Calu3 (cell line): ENCODE measurements at regions not wholly inside any gene's neighbourhood (a gene's known extent, or its start where the extent isn't known, plus 50 kb on each side); places are given as distances from the start of the nearest gene placed in this dataset.

ENCODE experiments used
- BruUV-seq: library from RNA; stranded (reverse); fragments of 400-500 nt; replicated peaks from 2 replicates; lab custom pipeline; 2021; lab: Mats Ljungman, UMichigan
- CTCF ChIA-PET: fragments of 300-600 bp; sonication (Branson Sonifier 250); formaldehyde crosslinking; loops from one replicate; lab custom pipeline; 2022; ENCODE audit warnings: antibody characterized with exemption; lab: Charles Lee
- DNase-seq: peaks from one replicate; pipeline ENCODE4 v3.0.0; 2022
- H3K27ac Mint-ChIP-seq: one replicate; pipeline ENCODE4 v1.8.0; 2022; ENCODE audit warnings: mixed read lengths; ENCODE audit not compliant: unreplicated experiment
- H3K27me3 Mint-ChIP-seq: one replicate; pipeline ENCODE4 v1.8.0; 2022; ENCODE audit warnings: mixed read lengths; ENCODE audit not compliant: unreplicated experiment
- H3K36me3 Mint-ChIP-seq: one replicate; pipeline ENCODE4 v1.8.0; 2022; ENCODE audit warnings: mild to moderate bottlenecking, moderate library complexity, mixed read lengths; ENCODE audit not compliant: insufficient read depth, unreplicated experiment
- H3K4me1 Mint-ChIP-seq: one replicate; pipeline ENCODE4 v1.8.0; 2022; ENCODE audit warnings: mild to moderate bottlenecking, low read depth, mixed read lengths; ENCODE audit not compliant: unreplicated experiment
- H3K4me3 Mint-ChIP-seq: one replicate; pipeline ENCODE4 v1.8.0; 2022; ENCODE audit warnings: mild to moderate bottlenecking, low read depth, moderate library complexity, mixed read lengths; ENCODE audit not compliant: unreplicated experiment
- H3K9me3 Mint-ChIP-seq: one replicate; pipeline ENCODE4 v1.8.0; 2022; ENCODE audit warnings: low read depth, mixed read lengths; ENCODE audit not compliant: unreplicated experiment
- intact Hi-C: fragments of 100-400 bp; cut with micrococcal nuclease; formaldehyde crosslinking; loops from one replicate; pipeline ENCODE4 v1.10.0; 2022; ENCODE audit not compliant: unreplicated experiment
- TF ChIP-seq, protein P1 (sequence below): fragments of 200-600 bp; IDR thresholded peaks from one replicate; pipeline ENCODE4 v1.8.0; 2022; ENCODE audit warnings: antibody characterized with exemption; ENCODE audit not compliant: unreplicated experiment

GRCh38 chr20:57866250-57867106 is 156.7 kb upstream of the PMEPA1 start:
- Mint-ChIP-seq H3K4me3 (no peak overlapping the region), H3K9me3 (no peaks in the 10 kb centered on the region), H3K27me3 (peaks cover 16% of the 10 kb centered on the region), H3K4me1 (peaks cover 14% of the 10 kb centered on the region), H3K27ac (no peak overlapping the region), H3K36me3 (no peaks in the 10 kb centered on the region)
- TF ChIP-seq, protein P1, sequence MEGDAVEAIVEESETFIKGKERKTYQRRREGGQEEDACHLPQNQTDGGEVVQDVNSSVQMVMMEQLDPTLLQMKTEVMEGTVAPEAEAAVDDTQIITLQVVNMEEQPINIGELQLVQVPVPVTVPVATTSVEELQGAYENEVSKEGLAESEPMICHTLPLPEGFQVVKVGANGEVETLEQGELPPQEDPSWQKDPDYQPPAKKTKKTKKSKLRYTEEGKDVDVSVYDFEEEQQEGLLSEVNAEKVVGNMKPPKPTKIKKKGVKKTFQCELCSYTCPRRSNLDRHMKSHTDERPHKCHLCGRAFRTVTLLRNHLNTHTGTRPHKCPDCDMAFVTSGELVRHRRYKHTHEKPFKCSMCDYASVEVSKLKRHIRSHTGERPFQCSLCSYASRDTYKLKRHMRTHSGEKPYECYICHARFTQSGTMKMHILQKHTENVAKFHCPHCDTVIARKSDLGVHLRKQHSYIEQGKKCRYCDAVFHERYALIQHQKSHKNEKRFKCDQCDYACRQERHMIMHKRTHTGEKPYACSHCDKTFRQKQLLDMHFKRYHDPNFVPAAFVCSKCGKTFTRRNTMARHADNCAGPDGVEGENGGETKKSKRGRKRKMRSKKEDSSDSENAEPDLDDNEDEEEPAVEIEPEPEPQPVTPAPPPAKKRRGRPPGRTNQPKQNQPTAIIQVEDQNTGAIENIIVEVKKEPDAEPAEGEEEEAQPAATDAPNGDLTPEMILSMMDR: no peak
- intact Hi-C loops: no loop called here
- no peak for DNase-seq
- BruUV-seq: no TSS peak
- CTCF ChIA-PET: interaction anchor here (0.5 to 1.0 kb wide), 2 partner anchors 168 to 219 kb away, joined by 3 to 4 read pairs; no protein-coding TSS in a partner anchor

- no TSS peak for BruUV-seq
- no peak overlapping the region for H3K4me3 Mint-ChIP-seq
- TF ChIP-seq, protein P1: no peak
- no peak overlapping the region for H3K27ac Mint-ChIP-seq
- no peaks in the 10 kb centered on the region for H3K9me3 Mint-ChIP-seq
- intact Hi-C loops: no loop called here
- DNase-seq: no peak
- H3K27me3 Mint-ChIP-seq: peaks cover 14% of the 10 kb centered on the region
- H3K4me1 Mint-ChIP-seq: peaks cover 14% of the 10 kb centered on the region
- no peaks in the 10 kb centered on the region for H3K36me3 Mint-ChIP-seq
- CTCF ChIA-PET: no interaction called here
These were observed 155.5 kb upstream of the PMEPA1 start for GRCh38 chr20:57865266-57865665.

DNA sequence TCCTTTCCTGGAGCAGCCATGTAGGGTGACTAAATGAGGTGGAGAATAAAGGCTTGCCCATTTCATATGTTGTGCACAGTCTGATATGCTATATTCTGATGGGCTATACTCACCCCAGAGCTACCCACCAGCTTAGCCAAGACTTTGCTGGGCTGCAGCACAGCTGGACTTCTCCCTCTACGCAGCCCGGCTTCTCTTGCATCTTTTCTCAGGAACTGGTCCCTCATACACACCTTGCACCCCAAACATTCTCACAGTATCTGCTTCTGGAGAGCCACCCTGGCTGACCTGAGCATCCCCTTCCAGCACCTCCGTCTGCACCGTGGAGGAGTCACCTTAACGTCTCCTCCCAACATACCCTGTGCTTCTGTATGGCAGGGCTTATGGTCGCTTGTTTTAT is 150.8 kb upstream of the PMEPA1 start:
- Mint-ChIP-seq H3K36me3 (no peaks in the 10 kb centered on the region), H3K4me1 (peaks cover 3% of the 10 kb centered on the region), H3K27me3 (no peaks in the 10 kb centered on the region), H3K4me3 (no peak overlapping the region), H3K27ac (no peak overlapping the region), H3K9me3 (no peaks in the 10 kb centered on the region)
- DNase-seq: no peak
- no TSS peak for BruUV-seq
- TF ChIP-seq, protein P1: no peak
- intact Hi-C loops: no loop called here
- CTCF ChIA-PET: no interaction called here

- BruUV-seq: no TSS peak
- Mint-ChIP-seq H3K27ac (no peak overlapping the region), H3K27me3 (no peaks in the 10 kb centered on the region), H3K9me3 (no peaks in the 10 kb centered on the region), H3K4me1 (no peaks in the 10 kb centered on the region), H3K36me3 (no peaks in the 10 kb centered on the region), H3K4me3 (no peak overlapping the region)
- TF ChIP-seq, protein P1: no peak
- intact Hi-C loops: no loop called here
- no peak for DNase-seq
- CTCF ChIA-PET: no interaction called here
These were observed 148.2 kb upstream of the PMEPA1 start for GRCh38 chr20:57857969-57858368.
